CD4-positive, alpha-beta T cell treated with Interleukin-17A for 1 hour (primary cell): ENCODE measurements at regions not wholly inside any gene's neighbourhood (a gene's known extent, or its start where the extent isn't known, plus 50 kb on each side); places are given as distances from the start of the nearest gene placed in this dataset.
"Not testable (repeated sequence)": the region's sequence is repeated elsewhere in the genome, so short reads cannot be mapped to it uniquely, and the experiment has no call there.

ENCODE experiments used
- DNase-seq: peaks from one replicate; pipeline ENCODE4 v3.0.0-alpha.2; 2020

DNA sequence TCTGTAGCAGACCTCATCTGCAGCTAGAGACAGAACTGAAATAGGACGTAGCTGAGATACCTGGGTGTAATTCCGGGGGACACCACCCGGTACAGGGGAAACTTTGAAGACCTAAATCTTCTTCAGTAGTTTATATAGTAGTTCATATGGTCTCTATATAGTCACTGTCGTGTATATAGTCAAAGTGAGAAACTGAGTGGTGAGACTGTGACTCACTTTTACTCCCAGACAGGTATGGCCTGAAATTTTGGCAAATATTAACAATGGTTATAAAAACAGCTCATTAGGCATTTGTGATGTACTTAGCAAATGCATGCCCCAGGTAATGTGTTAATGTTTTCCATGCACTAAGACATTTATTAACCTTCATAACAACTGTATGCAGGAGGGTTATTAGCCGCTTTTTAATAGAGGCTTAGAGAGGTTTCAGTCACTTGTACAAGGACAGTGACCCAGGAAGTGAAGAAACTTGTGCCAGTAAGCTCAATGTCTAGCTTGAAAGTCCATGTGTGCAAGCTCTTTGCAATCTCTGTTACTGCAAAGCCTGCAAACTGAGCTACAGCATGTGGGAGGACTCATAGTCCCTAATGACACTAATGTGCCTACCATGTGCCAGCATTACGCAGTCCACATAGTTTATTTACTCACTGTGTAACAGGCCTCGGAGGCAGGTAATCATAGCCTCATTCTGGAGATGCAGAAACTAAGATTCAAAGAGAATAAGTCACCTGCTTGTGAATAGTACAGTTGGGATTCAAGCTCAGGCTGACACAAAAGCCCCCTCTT is 165.4 kb upstream of the CHD6 start:
- DNase-seq: no peak

DNA sequence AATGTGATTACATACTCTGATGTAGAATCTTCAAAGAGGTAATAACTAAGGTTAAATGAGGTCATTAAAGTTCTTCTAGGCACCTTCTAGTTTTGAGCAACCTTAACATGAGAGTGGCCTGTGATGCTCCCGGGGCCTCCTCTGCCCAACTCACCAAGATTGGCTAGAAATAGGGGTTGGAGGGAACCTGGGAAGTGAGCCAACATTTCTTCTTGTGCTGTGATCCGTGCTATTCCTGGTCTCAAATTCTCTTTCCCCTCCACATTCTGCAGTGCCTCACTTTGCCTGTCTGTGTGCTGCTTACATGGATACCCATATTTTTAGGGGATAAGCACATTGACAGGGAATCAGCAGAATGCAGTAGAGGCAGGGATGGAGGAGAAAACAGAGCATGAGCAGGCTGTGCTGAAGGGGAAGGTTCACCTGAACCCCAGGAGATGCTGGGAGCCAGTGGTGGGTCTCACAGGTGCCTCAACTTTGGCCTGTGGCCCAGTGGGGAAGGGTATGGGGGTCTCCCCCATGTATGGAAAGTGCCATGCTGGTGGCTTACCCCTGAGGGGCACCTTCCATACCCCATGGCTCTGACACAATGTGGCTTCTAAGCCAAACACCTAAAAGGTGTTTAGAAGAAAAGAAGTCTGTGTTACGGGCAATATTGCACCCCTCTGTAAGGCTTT is 164.7 kb upstream of the CHD6 start:
- no peak for DNase-seq

GRCh38 chr20:41782255-41782654 is 164.1 kb upstream of the CHD6 start:
- no peak for DNase-seq

- no peak for DNase-seq
These were observed 158.2 kb upstream of the CHD6 start for GRCh38 chr20:41776421-41776820.

- no peak for DNase-seq
These were observed 156.1 kb upstream of the CHD6 start for GRCh38 chr20:41774291-41774690.

GRCh38 chr20:41770965-41771364 is 152.8 kb upstream of the CHD6 start:
- no peak for DNase-seq

GRCh38 chr20:41770427-41770826 is 152.2 kb upstream of the CHD6 start:
- no peak for DNase-seq

DNA sequence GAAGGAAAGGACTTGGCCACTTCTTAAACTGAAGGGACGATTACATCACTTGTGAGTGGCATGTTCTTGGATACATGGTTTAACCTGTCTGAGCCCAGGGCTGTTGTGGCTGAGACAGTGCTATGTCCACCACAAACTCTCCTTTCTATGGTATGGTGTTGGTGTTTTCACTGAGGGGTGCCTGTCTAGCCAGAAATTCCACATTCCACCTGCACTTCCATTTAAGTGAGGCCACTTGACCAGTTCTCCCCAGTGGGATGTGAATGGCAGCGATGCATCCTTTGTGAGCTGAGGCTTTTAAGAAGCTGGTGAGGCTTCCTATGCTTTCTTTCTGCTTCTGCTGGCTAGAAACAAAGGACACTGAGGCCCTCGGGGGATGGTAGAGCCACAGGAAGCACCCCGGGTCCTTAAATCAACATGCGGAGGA is 151.4 kb upstream of the CHD6 start:
- DNase-seq: no peak

GRCh38 chr20:41750137-41750536 is 132.0 kb upstream of the CHD6 start:
- DNase-seq: no peak

DNA sequence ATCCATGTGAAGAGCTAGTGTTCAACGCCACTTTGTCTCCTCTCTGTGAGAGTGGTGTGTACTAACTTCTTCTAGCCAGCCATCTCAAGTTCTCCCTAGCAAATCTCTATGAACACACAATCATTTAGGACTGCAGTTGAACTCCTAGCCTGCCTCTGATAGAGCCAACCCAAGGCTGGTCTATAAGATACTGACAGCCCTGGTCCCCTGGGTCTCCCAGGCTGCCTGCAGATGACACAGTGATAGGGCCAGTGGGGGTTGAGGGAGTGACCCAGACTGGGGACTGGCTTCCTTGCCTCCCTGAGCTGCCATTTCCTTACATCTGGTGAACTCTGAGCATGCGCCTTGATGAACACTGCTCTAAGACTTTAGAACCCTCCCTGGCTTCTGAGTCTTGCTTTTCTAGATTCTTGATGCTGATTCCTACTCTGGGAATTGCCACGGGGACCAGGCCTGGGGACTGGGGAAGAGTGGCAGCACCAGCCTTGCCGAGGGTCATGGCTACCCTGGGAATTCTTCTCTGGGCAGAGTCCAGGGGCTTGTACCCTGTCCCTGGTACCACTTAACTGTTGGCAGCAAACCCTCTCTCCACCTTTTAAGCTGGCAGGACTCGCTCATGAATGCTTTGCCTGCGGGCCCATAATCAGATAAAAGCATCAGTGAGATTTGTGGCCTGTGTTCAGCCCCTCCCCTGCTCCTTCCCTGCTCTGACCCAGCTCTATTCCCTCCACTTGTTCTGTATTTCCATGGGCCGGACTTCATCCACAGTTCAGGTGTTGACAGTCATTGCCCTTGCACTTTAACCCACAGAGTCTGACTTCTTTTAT is 130.8 kb upstream of the CHD6 start:
- no peak for DNase-seq

- no peak for DNase-seq
These were observed 129.9 kb upstream of the CHD6 start for GRCh38 chr20:41748051-41748450.

- no peak for DNase-seq
These were observed 129.0 kb upstream of the CHD6 start for GRCh38 chr20:41747226-41747625.

- no peak for DNase-seq
These were observed 128.5 kb upstream of the CHD6 start for GRCh38 chr20:41746635-41747034.

DNA sequence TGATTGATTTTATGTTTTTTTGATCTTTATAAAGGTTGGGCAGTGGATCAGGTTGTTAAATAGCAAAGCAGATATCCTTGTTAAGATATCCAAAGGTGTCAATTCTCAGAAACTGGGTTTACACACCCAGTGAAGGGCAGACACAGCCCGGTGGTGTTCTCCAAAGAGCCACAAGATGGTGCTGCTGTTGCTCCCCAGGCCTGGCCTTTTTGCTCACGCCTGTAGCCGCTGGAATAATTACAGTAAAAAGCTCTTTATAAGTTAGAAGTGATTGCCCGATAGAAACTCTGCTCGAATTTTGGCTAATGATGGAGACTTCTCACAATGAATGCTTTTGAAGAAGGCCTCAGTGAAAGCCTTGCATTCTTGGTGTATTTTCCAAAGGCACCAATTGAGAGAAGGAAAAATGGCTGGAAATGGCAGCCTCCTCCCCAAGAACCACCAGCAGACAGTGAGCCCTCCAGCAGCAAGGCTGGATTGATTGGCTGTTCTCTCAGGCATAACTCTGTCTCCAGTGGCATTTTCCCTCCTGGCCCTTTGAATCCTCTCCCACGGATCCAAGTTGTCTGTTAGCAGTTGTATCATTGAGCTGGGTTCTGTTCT is 120.5 kb upstream of the CHD6 start:
- DNase-seq: peak; percentile 17

DNA sequence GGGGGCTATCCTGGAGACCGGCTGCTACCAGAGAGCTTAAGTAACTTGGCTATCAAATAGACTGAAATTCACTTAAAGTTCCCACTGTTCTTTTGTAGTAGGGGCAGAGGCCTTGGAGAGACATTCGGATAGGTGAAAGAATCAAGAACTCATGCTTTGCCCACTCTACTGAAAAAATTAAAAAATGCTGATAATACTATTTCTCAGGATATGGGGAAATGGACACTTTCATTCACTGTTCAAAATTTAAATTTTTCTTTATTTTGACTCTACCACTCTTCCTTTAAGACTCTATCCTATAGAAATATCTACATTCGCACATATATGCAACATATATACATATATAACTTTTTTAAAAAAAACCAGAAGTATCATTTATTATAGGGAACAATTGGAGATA is 117.8 kb upstream of the CHD6 start:
- DNase-seq: no peak

DNA sequence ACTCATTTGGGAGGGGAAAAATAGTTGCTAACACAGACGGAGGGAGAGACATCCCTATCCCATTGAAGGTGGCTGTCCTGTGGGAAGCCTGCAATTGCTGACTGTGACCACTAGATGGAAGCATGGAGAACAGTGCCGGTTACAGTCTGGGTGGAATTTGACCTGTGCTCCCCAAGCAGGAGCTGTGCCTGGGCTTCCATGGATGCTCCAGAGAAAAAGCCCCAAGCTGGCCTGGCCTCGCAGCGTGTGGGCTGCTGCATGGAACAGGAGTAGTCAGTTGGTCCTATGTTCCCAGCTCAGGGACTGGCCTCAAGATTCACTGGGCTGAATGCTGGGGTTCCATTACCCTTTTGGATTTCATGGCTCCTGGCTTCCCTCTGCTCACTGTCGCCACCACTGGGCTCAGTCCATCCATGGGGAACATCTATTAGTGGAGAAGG is 116.3 kb upstream of the CHD6 start:
- DNase-seq: peak; percentile 31

DNA sequence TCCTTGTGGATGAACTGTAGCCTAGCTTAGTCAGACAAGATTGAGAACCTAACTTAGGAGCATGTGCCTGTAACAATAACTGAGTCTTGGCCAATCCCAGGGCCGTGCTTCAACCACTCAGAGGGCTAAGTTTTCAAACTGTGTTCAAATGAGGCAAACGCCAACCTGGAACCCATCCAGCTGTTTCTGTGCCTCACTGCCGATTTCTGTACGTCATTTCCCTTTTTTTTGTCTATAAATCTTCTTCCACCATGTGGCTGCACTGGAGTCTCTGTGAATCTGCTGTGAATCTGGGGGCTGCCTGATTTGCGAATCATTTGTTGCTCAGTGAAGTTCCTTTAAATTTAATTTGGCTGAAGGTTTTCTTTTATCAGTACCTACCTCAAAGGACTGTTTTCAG is 115.0 kb upstream of the CHD6 start:
- DNase-seq: no peak

DNA sequence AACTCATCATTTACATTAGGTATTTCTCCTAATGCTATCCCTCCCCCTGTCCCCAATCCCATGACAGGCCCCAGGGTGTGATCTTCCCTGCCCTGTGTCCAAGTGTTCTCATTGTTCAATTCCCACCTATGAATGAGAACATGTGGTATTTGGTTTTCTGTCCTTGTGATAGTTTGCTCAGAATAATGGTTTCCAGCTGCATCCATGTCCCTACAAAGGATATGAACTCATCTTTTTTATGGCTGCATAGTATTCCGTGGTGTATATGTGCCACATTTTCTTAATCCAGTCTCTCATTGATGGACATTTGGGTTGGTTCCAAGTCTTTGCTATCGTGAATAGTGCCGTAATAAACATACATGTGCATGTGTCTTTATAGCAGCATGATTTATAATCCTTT is 113.0 kb upstream of the CHD6 start:
- not testable (repeated sequence) for DNase-seq

DNA sequence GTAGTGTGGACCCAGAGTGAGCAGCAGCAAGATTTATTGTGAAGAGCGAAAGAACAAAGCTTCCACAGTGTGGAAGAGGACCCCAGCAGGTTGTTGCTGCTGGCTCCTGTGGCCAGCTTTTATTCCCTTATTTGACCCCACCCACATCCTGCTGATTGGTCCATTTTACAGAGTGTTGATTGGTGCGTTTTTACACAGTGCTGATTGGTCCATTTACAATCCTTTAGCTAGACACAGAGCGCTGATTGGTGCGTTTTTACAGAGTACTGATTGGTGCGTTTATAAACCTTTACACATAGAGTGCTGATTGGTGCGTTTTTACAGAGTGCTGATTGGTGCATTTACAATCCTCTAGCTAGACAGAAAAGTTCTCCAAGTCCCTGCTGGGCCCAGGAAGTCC is 109.5 kb upstream of the CHD6 start:
- DNase-seq: not testable (repeated sequence)

DNA sequence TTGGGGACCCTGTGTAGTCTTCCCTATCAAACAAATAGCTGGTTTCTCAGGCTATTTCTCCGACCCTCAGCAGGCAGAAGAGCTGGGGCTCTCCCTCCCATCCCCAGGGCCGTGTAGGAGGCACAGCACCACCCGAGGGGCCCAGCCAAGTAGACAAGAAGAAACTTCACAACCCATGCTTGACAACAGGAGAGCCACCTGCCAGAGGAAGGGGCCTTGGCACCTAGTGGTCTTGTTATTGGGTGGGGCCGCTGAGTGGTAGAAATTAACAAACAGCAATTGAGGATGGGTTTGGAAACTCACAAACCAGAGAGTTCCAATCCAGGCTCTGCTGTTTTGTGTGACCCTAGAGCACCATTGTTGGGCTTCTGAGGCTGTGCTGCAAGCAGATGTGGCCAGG is 108.5 kb upstream of the CHD6 start:
- DNase-seq: no peak

DNA sequence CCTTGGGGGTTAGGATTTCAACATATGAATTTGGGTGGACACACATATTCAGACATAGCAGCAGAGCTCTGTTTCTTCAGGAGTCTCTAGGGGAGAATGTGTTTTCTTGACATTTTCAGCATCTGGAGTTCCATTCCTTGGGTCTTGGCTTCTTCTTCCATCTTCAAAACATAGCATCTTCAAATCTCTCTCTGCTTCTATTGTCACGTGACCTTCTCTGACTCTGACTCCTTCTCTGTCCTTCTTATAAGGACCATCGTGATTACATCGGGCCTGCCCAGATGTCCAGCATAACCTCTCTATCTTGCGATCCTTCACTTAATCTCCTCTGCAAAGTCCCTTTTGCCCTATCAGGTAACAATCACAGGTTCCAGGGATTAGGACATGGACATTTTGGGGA is 101.0 kb upstream of the CHD6 start:
- DNase-seq: no peak

DNA sequence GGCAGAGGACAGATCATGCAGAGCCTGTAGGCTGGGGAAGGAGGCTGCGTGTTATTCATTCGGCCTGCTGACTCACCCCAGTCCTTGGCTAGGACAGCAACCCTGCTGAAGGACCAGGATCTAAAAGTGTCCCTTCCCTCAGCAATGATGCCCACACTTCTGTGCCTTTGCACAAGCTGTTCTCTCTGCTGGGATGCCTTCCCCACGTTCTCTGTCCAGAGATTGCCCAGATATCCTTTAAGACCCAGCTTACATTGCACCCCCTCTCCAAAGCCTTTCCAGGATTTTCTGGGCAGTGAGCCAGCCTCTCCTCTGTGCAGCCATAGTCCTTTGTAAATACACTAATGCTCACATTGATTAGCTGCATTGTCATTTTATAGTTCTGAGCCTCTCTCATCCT is 99.3 kb upstream of the CHD6 start:
- DNase-seq: no peak

- no peak for DNase-seq
These were observed 98.7 kb upstream of the CHD6 start for GRCh38 chr20:41716911-41717310.
